IMR-90 (cell line): ENCODE measurements at regions not wholly inside any gene's neighbourhood (a gene's known extent, or its start where the extent isn't known, plus 50 kb on each side); places are given as distances from the start of the nearest gene placed in this dataset.

ENCODE experiments used
- ATAC-seq: fragments of 200-7000 bp; cut with Tn5 transposase; 2 replicates; pipeline ENCODE4 v1.9.1; 2020; ENCODE audit warnings: low read depth, mild to moderate bottlenecking, moderate library complexity
- BruUV-seq: library from RNA; stranded (reverse); fragments of 400-500 nt; replicated peaks from 2 replicates; lab custom pipeline; 2021; lab: Mats Ljungman, UMichigan
- CTCF ChIA-PET: fragments of 300-600 bp; formaldehyde crosslinking; extraction: SDS; loops from one replicate; lab custom pipeline; 2021; ENCODE audit warnings: antibody characterized with exemption; lab: Yijun Ruan, JAX
- POLR2A ChIA-PET: fragments of 300-600 bp; sonication (Branson Sonifier 250); formaldehyde crosslinking; loops from one replicate; lab custom pipeline; 2022; ENCODE audit warnings: antibody characterized with exemption; ENCODE audit not compliant: unreplicated experiment; lab: Charles Lee
- DNase-seq: peaks from one replicate; pipeline ENCODE4 v3.0.0; 2013
- H2AFZ ChIP-seq: replicated peaks from 2 replicates; pipeline ENCODE3; 2013; ENCODE audit warnings: low read length, mild to moderate bottlenecking; ENCODE audit not compliant: poor library complexity
- H2AK5ac ChIP-seq: 2 replicates; pipeline ENCODE4 v1.6.1; 2013; ENCODE audit warnings: low read depth, low read length, inconsistent platforms
- H2AK9ac ChIP-seq: replicated peaks from 2 replicates; pipeline ENCODE3; 2013; ENCODE audit warnings: mild to moderate bottlenecking, low read depth, low read length, moderate library complexity; ENCODE audit not compliant: poor library complexity
- H2BK120ac ChIP-seq: 2 replicates; pipeline ENCODE4 v1.6.1; 2013; ENCODE audit warnings: low read depth, low read length, inconsistent platforms
- H2BK15ac ChIP-seq: 3 replicates; pipeline ENCODE4 v1.6.1; 2013; ENCODE audit warnings: low read depth, low read length, inconsistent platforms
- H2BK20ac ChIP-seq: 2 replicates; pipeline ENCODE4 v1.6.1; 2013; ENCODE audit warnings: low read depth, mild to moderate bottlenecking, inconsistent platforms, low read length, moderate library complexity
- H2BK5ac ChIP-seq: 2 replicates; pipeline ENCODE4 v1.6.1; 2013; ENCODE audit warnings: mild to moderate bottlenecking, low read depth, low read length, inconsistent platforms; ENCODE audit not compliant: poor library complexity, severe bottlenecking
- H3K14ac ChIP-seq: replicated peaks from 2 replicates; pipeline ENCODE4 v1.6.1; 2013; ENCODE audit warnings: low read depth, low read length, inconsistent platforms
- H3K18ac ChIP-seq: 2 replicates; pipeline ENCODE4 v1.6.1; 2013; ENCODE audit warnings: low read depth, low read length, control low read depth
- H3K23ac ChIP-seq: 2 replicates; pipeline ENCODE4 v1.6.1; 2013; ENCODE audit warnings: low read depth, low read length, inconsistent platforms
- H3K27ac ChIP-seq: 2 replicates; pipeline ENCODE4 v1.5.1; 2013; ENCODE audit warnings: mild to moderate bottlenecking, control low read depth, low read length; ENCODE audit not compliant: insufficient read depth
- H3K27me3 ChIP-seq: 2 replicates; pipeline ENCODE4 v1.6.1; 2013; ENCODE audit warnings: low read length; ENCODE audit not compliant: control insufficient read depth, insufficient read depth
- H3K36me3 ChIP-seq: 2 replicates; pipeline ENCODE4 v1.6.1; 2013; ENCODE audit warnings: low read length, mixed read lengths; ENCODE audit not compliant: control insufficient read depth, insufficient read depth
- H3K4ac ChIP-seq: 2 replicates; pipeline ENCODE4 v1.6.1; 2013; ENCODE audit warnings: low read depth, low read length, inconsistent platforms
- H3K4me1 ChIP-seq: 2 replicates; pipeline ENCODE4 v1.6.1; 2013; ENCODE audit warnings: low read length, mixed read lengths; ENCODE audit not compliant: control insufficient read depth, insufficient read depth
- H3K4me2 ChIP-seq: 2 replicates; pipeline ENCODE4 v1.6.1; 2013; ENCODE audit warnings: low read depth, mild to moderate bottlenecking, control low read depth, low read length, moderate library complexity
- H3K4me3 ChIP-seq: 2 replicates; pipeline ENCODE4 v1.5.1; 2013; ENCODE audit warnings: low read depth, mild to moderate bottlenecking, control low read depth, low read length, moderate library complexity; ENCODE audit not compliant: insufficient read depth
- H3K56ac ChIP-seq: 2 replicates; pipeline ENCODE4 v1.6.1; 2013; ENCODE audit warnings: low read length, inconsistent platforms; ENCODE audit not compliant: insufficient read depth; ENCODE audit errors: extremely low read depth
- H3K79me1 ChIP-seq, 2 experiments: 2 replicates each; pipeline ENCODE4 v1.6.1; 2013; ENCODE audit warnings: low read length in 2 of 2, inconsistent platforms in 1 of 2, low read depth in 1 of 2
- H3K9ac ChIP-seq: 2 replicates; pipeline ENCODE4 v1.6.1; 2013; ENCODE audit warnings: low read depth, low read length, control low read depth
- H3K9me1 ChIP-seq: 2 replicates; pipeline ENCODE4 v1.6.1; 2013; ENCODE audit warnings: low read length, inconsistent platforms; ENCODE audit not compliant: insufficient read depth
- H3K9me3 ChIP-seq: 2 replicates; pipeline ENCODE4 v1.6.1; 2013; ENCODE audit warnings: low read length; ENCODE audit not compliant: control insufficient read depth, insufficient read depth
- H4K20me1 ChIP-seq: 2 replicates; pipeline ENCODE4 v1.6.1; 2013; ENCODE audit warnings: low read length, inconsistent platforms; ENCODE audit not compliant: insufficient read depth
- H4K5ac ChIP-seq: 2 replicates; pipeline ENCODE4 v1.6.1; 2013; ENCODE audit warnings: mild to moderate bottlenecking, low read depth, low read length, control low read depth
- H4K8ac ChIP-seq, 2 experiments: 2 replicates each; pipeline ENCODE4 v1.6.1; 2013; ENCODE audit warnings: low read depth in 2 of 2, low read length in 2 of 2, control low read depth in 1 of 2, inconsistent platforms in 1 of 2
- H4K91ac ChIP-seq: 2 replicates; pipeline ENCODE4 v1.6.1; 2013; ENCODE audit warnings: low read depth, low read length, inconsistent platforms; ENCODE audit not compliant: insufficient read depth
- BHLHE40 ChIP-seq: fragments of 150-350 bp; IDR thresholded peaks from 2 replicates; pipeline ENCODE4 v1.6.1; 2016; ENCODE audit warnings: mild to moderate bottlenecking, low read depth, low read length
- NFE2L2 ChIP-seq: fragments of 150-350 bp; IDR thresholded peaks from 2 replicates; pipeline ENCODE4 v1.6.1; 2016; ENCODE audit warnings: low read depth, mild to moderate bottlenecking, low read length
- WGBS, 2 experiments: methylation state at CpG; one replicate each; pipeline versions ENCODE4 v1.1.5 to v1.1.7; 2013; ENCODE audit warnings: missing lambda C conversion rate in 2 of 2; ENCODE audit not compliant: insufficient read length in 1 of 2; ENCODE audit errors: extremely low coverage in 2 of 2; 5-methylcytosine and 5-hydroxymethylcytosine counted together
- dilution Hi-C: fragments of 300-500 bp; cut with HindIII; formaldehyde crosslinking; loops from one replicate; pipeline ENCODE4 v1.14.3; 2018; ENCODE audit warnings: low sequenced_read_pairs; ENCODE audit not compliant: unreplicated experiment
- in situ Hi-C: fragments of 300-500 bp; cut with MboI; formaldehyde crosslinking; loops from 3 replicates; pipeline ENCODE4 v1.14.3; 2019; ENCODE audit warnings: low sequenced_read_pairs, inconsistent platforms, mixed read lengths
- intact Hi-C: fragments of 100-400 bp; cut with micrococcal nuclease; formaldehyde crosslinking; loops from 2 replicates; pipeline ENCODE4 v1.10.0; 2022
- TF ChIP-seq, protein P1 (sequence below): fragments of 150-350 bp; IDR thresholded peaks from 2 replicates; pipeline ENCODE4 v1.6.1; 2016; ENCODE audit warnings: low read depth, mild to moderate bottlenecking, low read length, moderate library complexity, borderline replicate concordance

- in situ Hi-C loops, result no loop called here
- H3K56ac ChIP-seq, result no peak overlapping the region
- no peak overlapping the region for H3K4me2 ChIP-seq
- H4K20me1 ChIP-seq, result no peaks in the 10 kb centered on the region
- no peak overlapping the region for H2BK20ac ChIP-seq
- ATAC-seq (no peak), DNase-seq (no peak)
- no peaks in the 10 kb centered on the region for H3K27me3 ChIP-seq
- no peaks in the 10 kb centered on the region for H3K36me3 ChIP-seq
- no peak overlapping the region for H4K5ac ChIP-seq
- intact Hi-C loops, result no loop called here
- no peak overlapping the region for H3K14ac ChIP-seq
- no peak overlapping the region for H4K8ac ChIP-seq
- no peaks in the 10 kb centered on the region for H3K4me1 ChIP-seq
- no peak overlapping the region for H4K91ac ChIP-seq
- dilution Hi-C loops, result no loop called here
- no peaks in the 10 kb centered on the region for H3K79me1 ChIP-seq
- POLR2A ChIA-PET, result no interaction called here
- CTCF ChIA-PET, result no interaction called here
- H2BK15ac ChIP-seq, result no peak overlapping the region
- no peak overlapping the region for H3K4me3 ChIP-seq
- H2AK5ac ChIP-seq, result no peak overlapping the region
- no TSS peak for BruUV-seq
- H3K9me1 ChIP-seq, result no peaks in the 10 kb centered on the region
- H3K9ac ChIP-seq, result no peak overlapping the region
- no peak for TF ChIP-seq NFE2L2
- TF ChIP-seq, protein P1, sequence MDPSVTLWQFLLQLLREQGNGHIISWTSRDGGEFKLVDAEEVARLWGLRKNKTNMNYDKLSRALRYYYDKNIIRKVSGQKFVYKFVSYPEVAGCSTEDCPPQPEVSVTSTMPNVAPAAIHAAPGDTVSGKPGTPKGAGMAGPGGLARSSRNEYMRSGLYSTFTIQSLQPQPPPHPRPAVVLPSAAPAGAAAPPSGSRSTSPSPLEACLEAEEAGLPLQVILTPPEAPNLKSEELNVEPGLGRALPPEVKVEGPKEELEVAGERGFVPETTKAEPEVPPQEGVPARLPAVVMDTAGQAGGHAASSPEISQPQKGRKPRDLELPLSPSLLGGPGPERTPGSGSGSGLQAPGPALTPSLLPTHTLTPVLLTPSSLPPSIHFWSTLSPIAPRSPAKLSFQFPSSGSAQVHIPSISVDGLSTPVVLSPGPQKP, result no peak
- no peak for TF ChIP-seq BHLHE40
- no peak overlapping the region for H3K23ac ChIP-seq
- H3K18ac ChIP-seq, result no peak overlapping the region
- no peak overlapping the region for H3K4ac ChIP-seq
- WGBS, 2 experiments, result 0% methylated on average over 1 of the region's 12 CpGs; no CpG with 5 or more reads in 1 of the 2 experiments
- H3K9me3 ChIP-seq, result peaks cover 45% of the 10 kb centered on the region
- no peak overlapping the region for H2AFZ ChIP-seq
- H2BK120ac ChIP-seq, result no peak overlapping the region
- no peak overlapping the region for H2BK5ac ChIP-seq
- no peak overlapping the region for H3K27ac ChIP-seq
- H2AK9ac ChIP-seq, result no peak overlapping the region
Observed at GRCh38 chr17:74152591-74153455, 50.7 kb upstream of the RPL38 start.
